ENCODE measurements at regions not wholly inside any gene's neighbourhood (a gene's known extent, or its start where the extent isn't known, plus 50 kb on each side); places are given as distances from the start of the nearest gene placed in this dataset.

GRCh38 chr20:48146877-48147276 lies 361.6 kb upstream of the SULF2 start:
- POLR2A ChIA-PET: no interaction called here
- Histone ChIP-seq H3K9me3 (replicated peaks; ENCODE audit: control insufficient read depth, insufficient read depth, low read length) (no peaks in the 10 kb centered on the region), H3K27ac (ENCODE audit: control insufficient read depth, insufficient read depth) (no peak overlapping the region), H3K27me3 (replicated peaks in 1 of 2; ENCODE audit: control insufficient read depth in 2 of 2, insufficient read depth in 2 of 2, low read length in 1 of 2) (no peaks in the 10 kb centered on the region), H4K20me1 (ENCODE audit: control insufficient read depth, insufficient read depth) (no peaks in the 10 kb centered on the region; the same call in 1 of the 2 replicates), H2AFZ (ENCODE audit: control insufficient read depth, low read depth, low read length) (no peak overlapping the region), H3K4me1 (ENCODE audit: control insufficient read depth, insufficient read depth, low read length) (no peaks in the 10 kb centered on the region), H3K36me3 (ENCODE audit: control insufficient read depth in 2 of 2, insufficient read depth in 2 of 2, low read length in 1 of 2) (no peaks in the 10 kb centered on the region), H3K9ac (ENCODE audit: control insufficient read depth, insufficient read depth, low read length) (no peak overlapping the region), H3K4me2 (ENCODE audit: control insufficient read depth, insufficient read depth) (no peak overlapping the region), H3K4me3 (no peak overlapping the region), H3K79me2 (ENCODE audit: control insufficient read depth, insufficient read depth, low read length) (no peaks in the 10 kb centered on the region)
- no peak for FAIRE-seq
- in situ Hi-C loops (cut with MboI) (no loop called here), intact Hi-C loops (cut with micrococcal nuclease; ENCODE audit: unreplicated experiment) (no loop called here)
- DNase-seq (ENCODE audit: low read depth, low spot score): no peak
- RAD21 ChIA-PET (ENCODE audit: unreplicated experiment): no interaction called here
- no TSS peak for BruUV-seq (replicated peaks)
- WGBS (ENCODE audit: insufficient coverage, insufficient replicate concordance, low lambda C conversion rate, missing lambda C conversion rate): 29% methylated on average over 7 of the region's 7 CpGs
- SMC1A ChIA-PET (ENCODE audit: uncharacterized antibody, unreplicated experiment): no interaction called here
- CTCF ChIA-PET: interaction anchor here (1.0 kb wide), 1 partner anchor 474 kb away, joined by 3 read pairs; no protein-coding TSS in a partner anchor
- no peak for TF ChIP-seq BCL3 (IDR thresholded peaks at IDR 0.05; ENCODE audit: borderline replicate concordance, insufficient read depth, low read depth, low read length, poor library complexity, severe bottlenecking)
- no peak for ATAC-seq

GRCh38 chr20:48146308-48146707 lies 361.0 kb upstream of the SULF2 start:
- H3K4me2 ChIP-seq (ENCODE audit: control insufficient read depth, insufficient read depth): no peak overlapping the region
- TF ChIP-seq ZNF274 (IDR thresholded peaks at IDR 0.05; ENCODE audit: insufficient read depth, insufficient read length) (no peak), E2F8 (IDR thresholded peaks at IDR 0.05; ENCODE audit: low read depth, partially characterized antibody) (no peak), NFXL1 (IDR thresholded peaks at IDR 0.05; ENCODE audit: borderline replicate concordance) (no peak)
- RAD21 ChIA-PET (ENCODE audit: unreplicated experiment): no interaction called here
- no peaks in the 10 kb centered on the region for H3K4me1 ChIP-seq (ENCODE audit: control insufficient read depth, insufficient read depth, low read length)
- 30% methylated on average over 3 of the region's 3 CpGs for WGBS (ENCODE audit: insufficient coverage, insufficient replicate concordance, low lambda C conversion rate, missing lambda C conversion rate)
- H2AFZ ChIP-seq (ENCODE audit: control insufficient read depth, low read depth, low read length): no peak overlapping the region
- no peak overlapping the region for H3K4me3 ChIP-seq
- H4K20me1 ChIP-seq (ENCODE audit: control insufficient read depth, insufficient read depth): no peaks in the 10 kb centered on the region; the same call in 1 of the 2 replicates
- no peaks in the 10 kb centered on the region for H3K27me3 ChIP-seq (replicated peaks in 1 of 2; ENCODE audit: control insufficient read depth in 2 of 2, insufficient read depth in 2 of 2, low read length in 1 of 2)
- ATAC-seq: no peak
- DNase-seq (ENCODE audit: low read depth, low spot score): no peak
- CTCF ChIA-PET: interaction anchor here (1.0 to 1.1 kb wide), 2 partner anchors 123 to 474 kb away, joined by 3 read pairs; no protein-coding TSS in a partner anchor
- in situ Hi-C loops (cut with MboI) (no loop called here), intact Hi-C loops (cut with micrococcal nuclease; ENCODE audit: unreplicated experiment) (no loop called here)
- no TSS peak for BruUV-seq (replicated peaks)
- H3K9ac ChIP-seq (ENCODE audit: control insufficient read depth, insufficient read depth, low read length): no peak overlapping the region
- FAIRE-seq: no peak
- POLR2A ChIA-PET: no interaction called here
- SMC1A ChIA-PET (ENCODE audit: uncharacterized antibody, unreplicated experiment): no interaction called here
- H3K9me3 ChIP-seq (replicated peaks; ENCODE audit: control insufficient read depth, insufficient read depth, low read length): no peaks in the 10 kb centered on the region; the same call in 2 of the 3 replicates
- no peak overlapping the region for H3K27ac ChIP-seq (ENCODE audit: control insufficient read depth, insufficient read depth)
- H3K79me2 ChIP-seq (ENCODE audit: control insufficient read depth, insufficient read depth, low read length): no peaks in the 10 kb centered on the region
- H3K36me3 ChIP-seq (ENCODE audit: control insufficient read depth in 2 of 2, insufficient read depth in 2 of 2, low read length in 1 of 2): no peaks in the 10 kb centered on the region
